Neural progenitor cell (in vitro differentiated cells): ENCODE measurements at regions not wholly inside any gene's neighbourhood (a gene's known extent, or its start where the extent isn't known, plus 50 kb on each side); places are given as distances from the start of the nearest gene placed in this dataset.

Source experiments
- DNase-seq: peaks from one replicate; pipeline ENCODE4 v3.0.0-alpha.2; 2016; ENCODE audit warnings: low spot score
- H2AFZ ChIP-seq: fragments of 200-600 bp; sonication (generic); replicated peaks from 2 replicates; pipeline ENCODE4 v1.6.1; 2016; ENCODE audit warnings: antibody characterized with exemption
- H3F3A ChIP-seq: fragments of 200-600 bp; sonication (generic); 2 replicates; pipeline ENCODE4 v1.6.1; 2016; ENCODE audit warnings: antibody characterized with exemption, low read depth
- H3K27ac ChIP-seq: fragments of 200-600 bp; sonication (generic); 2 replicates; pipeline ENCODE4 v1.5.1; 2016; ENCODE audit warnings: mild to moderate bottlenecking
- H3K27me3 ChIP-seq: fragments of 200-600 bp; sonication (generic); 2 replicates; pipeline ENCODE4 v1.6.1; 2016; ENCODE audit warnings: mild to moderate bottlenecking, moderate library complexity
- H3K36me3 ChIP-seq: fragments of 200-600 bp; sonication (generic); 2 replicates; pipeline ENCODE4 v1.5.1; 2016
- H3K4me1 ChIP-seq: fragments of 200-600 bp; sonication (generic); 2 replicates; pipeline ENCODE4 v1.6.1; 2016; ENCODE audit warnings: mixed run types
- H3K4me2 ChIP-seq: fragments of 200-600 bp; sonication (generic); 2 replicates; pipeline ENCODE4 v1.6.1; 2016
- H3K4me3 ChIP-seq: fragments of 200-600 bp; sonication (generic); 2 replicates; pipeline ENCODE4 v1.5.1; 2016
- H3K79me2 ChIP-seq: fragments of 200-600 bp; sonication (generic); 2 replicates; pipeline ENCODE4 v1.6.1; 2016; ENCODE audit warnings: low read depth
- H3K9ac ChIP-seq: fragments of 200-600 bp; sonication (generic); 2 replicates; pipeline ENCODE4 v1.6.1; 2016
- H3K9me3 ChIP-seq: fragments of 200-600 bp; sonication (generic); 2 replicates; pipeline ENCODE4 v1.5.1; 2016; ENCODE audit warnings: low read depth
- H4K20me1 ChIP-seq: fragments of 200-600 bp; sonication (generic); 2 replicates; pipeline ENCODE4 v1.6.1; 2016; ENCODE audit warnings: low read depth
- H3K27ac Mint-ChIP-seq: 3 replicates; pipeline ENCODE4 v1.8.0; 2021; ENCODE audit warnings: mixed read lengths
- H3K27me3 Mint-ChIP-seq: 2 replicates; pipeline ENCODE4 v1.8.0; 2022; ENCODE audit warnings: low read depth, mild to moderate bottlenecking, inconsistent platforms, moderate library complexity, mixed read lengths; ENCODE audit not compliant: insufficient read depth
- H3K36me3 Mint-ChIP-seq: 3 replicates; pipeline ENCODE4 v1.8.0; 2021; ENCODE audit warnings: mixed read lengths
- H3K4me1 Mint-ChIP-seq: 3 replicates; pipeline ENCODE4 v1.8.0; 2021; ENCODE audit warnings: mixed read lengths
- H3K4me3 Mint-ChIP-seq: 3 replicates; pipeline ENCODE4 v1.8.0; 2021; ENCODE audit warnings: mild to moderate bottlenecking, moderate library complexity, mixed read lengths
- H3K9me3 Mint-ChIP-seq: 3 replicates; pipeline ENCODE4 v1.8.0; 2020; ENCODE audit warnings: mixed read lengths
- CTCF ChIP-seq: fragments of 200-600 bp; sonication (generic); IDR thresholded peaks from 2 replicates; pipeline ENCODE4 v1.5.1; 2017; ENCODE audit warnings: antibody characterized with exemption, mild to moderate bottlenecking
- EZH2 ChIP-seq: fragments of 200-600 bp; sonication (generic); IDR thresholded peaks from 2 replicates; pipeline ENCODE4 v1.6.1; 2017; ENCODE audit warnings: antibody characterized with exemption, mild to moderate bottlenecking, moderate library complexity
- EZH2phosphoT487 ChIP-seq: fragments of 200-600 bp; sonication (generic); IDR thresholded peaks from 2 replicates; pipeline ENCODE4 v1.6.1; 2017; ENCODE audit warnings: antibody characterized with exemption

- peaks cover 7% of the 10 kb centered on the region for H3K4me1 ChIP-seq
Observed at GRCh38 chr20:19832875-19833274, 74.8 kb downstream of the RIN2 start.

GRCh38 chr20:19833395-19833794, 75.3 kb downstream of the RIN2 start:
- H3K4me2 ChIP-seq = no peak overlapping the region
- no peak overlapping the region for H2AFZ ChIP-seq
- Mint-ChIP-seq H3K4me3 (no peak overlapping the region), H3K9me3 (no peaks in the 10 kb centered on the region), H3K36me3 (peaks cover 8% of the 10 kb centered on the region), H3K4me1 (peaks cover 14% of the 10 kb centered on the region), H3K27me3 (peaks cover 5% of the 10 kb centered on the region), H3K27ac (no peak overlapping the region)
- peaks cover 7% of the 10 kb centered on the region for H3K4me1 ChIP-seq
- no peak overlapping the region for H3K27ac ChIP-seq
- no peaks in the 10 kb centered on the region for H3K36me3 ChIP-seq
- H3K79me2 ChIP-seq = no peaks in the 10 kb centered on the region
- TF ChIP-seq EZH2 (no peak), CTCF (no peak), EZH2phosphoT487 (no peak)
- no peak overlapping the region for H3K4me3 ChIP-seq
- H3F3A ChIP-seq = no peaks in the 10 kb centered on the region
- DNase-seq = no peak
- H3K27me3 ChIP-seq = no peaks in the 10 kb centered on the region
- no peak overlapping the region for H3K9ac ChIP-seq
- H4K20me1 ChIP-seq = no peaks in the 10 kb centered on the region
- H3K9me3 ChIP-seq = no peaks in the 10 kb centered on the region

More at GRCh38 chr20:19832875-19833274, 74.8 kb downstream of the RIN2 start:
- no peaks in the 10 kb centered on the region for H3K36me3 ChIP-seq
- H2AFZ ChIP-seq = no peak overlapping the region
- H3F3A ChIP-seq = no peaks in the 10 kb centered on the region
- no peak for DNase-seq
- no peak for TF ChIP-seq EZH2phosphoT487
- no peak for TF ChIP-seq CTCF
- TF ChIP-seq EZH2 = no peak
- no peaks in the 10 kb centered on the region for H3K79me2 ChIP-seq
- H3K27me3 ChIP-seq = no peaks in the 10 kb centered on the region
- no peaks in the 10 kb centered on the region for H3K9me3 Mint-ChIP-seq
- no peaks in the 10 kb centered on the region for H3K9me3 ChIP-seq
- H3K4me3 Mint-ChIP-seq = no peak overlapping the region
- H3K9ac ChIP-seq = no peak overlapping the region
- peaks cover 5% of the 10 kb centered on the region for H3K27me3 Mint-ChIP-seq
- H3K36me3 Mint-ChIP-seq = peaks cover 8% of the 10 kb centered on the region
- H3K4me3 ChIP-seq = no peak overlapping the region
- H3K4me2 ChIP-seq = no peak overlapping the region
- no peak overlapping the region for H3K27ac Mint-ChIP-seq
- H3K27ac ChIP-seq = no peak overlapping the region
- peaks cover 14% of the 10 kb centered on the region for H3K4me1 Mint-ChIP-seq
- H4K20me1 ChIP-seq = no peaks in the 10 kb centered on the region

- no peak for DNase-seq
- H4K20me1 ChIP-seq = no peaks in the 10 kb centered on the region
- no peak overlapping the region for H3K4me3 Mint-ChIP-seq
- H3K4me3 ChIP-seq = no peak overlapping the region
- H3K27me3 ChIP-seq = no peaks in the 10 kb centered on the region
- H3K36me3 ChIP-seq = no peaks in the 10 kb centered on the region
- no peak overlapping the region for H3K9ac ChIP-seq
- H3K36me3 Mint-ChIP-seq = peaks cover 5% of the 10 kb centered on the region
- peaks cover 14% of the 10 kb centered on the region for H3K4me1 Mint-ChIP-seq
- no peak overlapping the region for H2AFZ ChIP-seq
- H3K27me3 Mint-ChIP-seq = peaks cover 5% of the 10 kb centered on the region
- H3K27ac Mint-ChIP-seq = no peak overlapping the region
- peaks cover 7% of the 10 kb centered on the region for H3K4me1 ChIP-seq
- no peaks in the 10 kb centered on the region for H3K9me3 ChIP-seq
- no peak for TF ChIP-seq CTCF
- no peak for TF ChIP-seq EZH2
- no peak for TF ChIP-seq EZH2phosphoT487
- no peaks in the 10 kb centered on the region for H3K9me3 Mint-ChIP-seq
- no peak overlapping the region for H3K4me2 ChIP-seq
- no peak overlapping the region for H3K27ac ChIP-seq
- H3K79me2 ChIP-seq = no peaks in the 10 kb centered on the region
- H3F3A ChIP-seq = no peaks in the 10 kb centered on the region
Observed at GRCh38 chr20:19834287-19834686, 76.2 kb downstream of the RIN2 start.
